ENCODE measurements at regions not wholly inside any gene's neighbourhood (a gene's known extent, or its start where the extent isn't known, plus 50 kb on each side); places are given as distances from the start of the nearest gene placed in this dataset.
"Not testable (repeated sequence)": the region's sequence is repeated elsewhere in the genome, so short reads cannot be mapped to it uniquely, and the experiment has no call there.

DNA sequence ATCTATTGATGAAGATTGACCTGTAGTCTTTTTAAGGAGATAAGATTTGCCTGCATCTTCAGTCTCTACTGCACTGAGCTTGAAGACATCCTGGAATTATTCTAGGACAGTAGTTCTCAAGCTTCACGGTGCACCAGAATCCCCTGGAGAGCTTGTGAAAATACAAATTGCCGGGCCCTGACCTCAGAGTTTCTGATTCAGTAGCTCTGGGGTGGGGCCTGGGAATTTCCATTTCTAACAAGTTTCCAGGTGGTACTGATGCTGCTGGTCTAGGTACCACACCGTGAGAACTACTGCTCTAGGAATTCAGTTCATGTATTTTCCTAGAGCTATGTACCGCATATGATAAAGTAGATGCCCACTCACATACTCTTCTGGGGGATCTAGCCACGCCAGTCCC is 246.1 kb downstream of the HS3ST3B1 start:
- Histone ChIP-seq H3K27ac (no peak overlapping the region), H3K9me3 (no peaks in the 10 kb centered on the region), H3K4me1 (no peaks in the 10 kb centered on the region), H3K4me3 (no peak overlapping the region), H3K27me3 (no peaks in the 10 kb centered on the region), H3K36me3 (no peaks in the 10 kb centered on the region)
- no peak for TF ChIP-seq CTCF (IDR thresholded peaks at IDR 0.05)
- intact Hi-C loops (cut with DNase I) = no loop called here
- ATAC-seq (no peak), FAIRE-seq (no peak), DNase-seq (no peak)
- WGBS, 2 donors = 67 to 84% methylated on average over 5 of the region's 5 CpGs

DNA sequence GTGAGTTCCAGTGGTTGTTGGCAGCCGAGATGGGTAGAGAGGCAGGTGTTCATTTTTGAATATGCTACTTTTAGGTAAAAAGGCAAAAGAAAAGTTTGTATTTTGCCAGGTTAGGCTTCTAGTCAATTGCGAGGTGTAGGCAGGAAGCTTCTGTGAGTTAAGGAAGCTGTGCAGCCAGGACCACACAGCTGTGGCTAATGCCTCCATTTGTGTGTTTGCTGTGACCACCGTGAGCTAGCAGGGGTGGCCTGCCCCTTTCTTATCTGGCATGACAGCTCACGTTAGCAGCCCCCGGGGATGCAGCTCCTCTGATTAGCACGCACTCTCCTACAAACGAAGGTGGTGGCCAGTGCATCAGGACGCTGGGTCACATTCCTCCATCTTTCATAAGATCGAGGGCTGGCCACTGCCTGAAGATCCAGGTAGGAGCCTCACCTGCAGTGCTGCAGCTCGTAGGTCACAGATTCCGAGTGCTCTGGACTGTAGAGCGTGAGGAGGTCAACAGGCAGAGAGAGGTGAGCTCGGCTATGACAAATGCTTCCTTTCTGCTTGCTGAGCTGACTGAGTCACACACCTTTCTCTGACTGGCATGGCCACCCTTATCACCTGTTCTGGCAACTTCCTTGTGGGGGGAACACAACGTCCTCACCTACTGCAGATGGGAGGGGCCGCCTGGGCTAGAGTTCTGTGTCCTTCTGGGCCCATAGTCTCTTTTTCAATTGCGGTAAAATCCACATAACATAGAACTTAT is 244.4 kb downstream of the HS3ST3B1 start:
- no peak for TF ChIP-seq CTCF (IDR thresholded peaks at IDR 0.05)
- Histone ChIP-seq H3K9me3 (no peaks in the 10 kb centered on the region), H3K27me3 (no peaks in the 10 kb centered on the region), H3K4me1 (no peaks in the 10 kb centered on the region), H3K4me3 (no peak overlapping the region), H3K27ac (no peak overlapping the region), H3K36me3 (no peaks in the 10 kb centered on the region)
- intact Hi-C loops (cut with DNase I) = no loop called here
- ATAC-seq = peak in 3 of 4 donors; percentile 47 to 55 (median 52)
- FAIRE-seq = no peak
- WGBS, 2 donors = 21 to 25% methylated on average over 16 of the region's 16 CpGs
- DNase-seq = no peak

DNA sequence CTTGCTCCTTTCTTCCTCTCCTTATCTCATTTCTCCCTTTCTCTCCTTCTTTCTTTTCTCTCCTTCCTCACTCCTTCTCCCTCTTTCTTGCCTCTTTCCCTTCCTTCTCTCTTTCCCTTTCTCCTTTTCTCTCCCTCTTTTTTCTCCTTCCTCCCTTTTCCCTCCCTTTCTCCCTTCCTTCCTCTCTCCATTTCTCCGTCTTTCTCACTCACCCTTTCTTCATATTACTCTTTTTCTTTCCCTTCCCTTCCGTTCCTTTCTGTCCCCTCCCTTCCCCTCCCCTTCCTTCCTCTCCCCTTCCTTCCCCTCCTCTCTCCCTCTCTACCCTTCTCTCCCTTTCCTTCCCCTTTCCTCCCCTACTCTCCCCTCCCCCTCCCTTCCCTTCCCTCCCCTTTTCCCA is 240.8 kb downstream of the HS3ST3B1 start:
- no peak overlapping the region for H3K4me3 ChIP-seq
- no peak for DNase-seq

DNA sequence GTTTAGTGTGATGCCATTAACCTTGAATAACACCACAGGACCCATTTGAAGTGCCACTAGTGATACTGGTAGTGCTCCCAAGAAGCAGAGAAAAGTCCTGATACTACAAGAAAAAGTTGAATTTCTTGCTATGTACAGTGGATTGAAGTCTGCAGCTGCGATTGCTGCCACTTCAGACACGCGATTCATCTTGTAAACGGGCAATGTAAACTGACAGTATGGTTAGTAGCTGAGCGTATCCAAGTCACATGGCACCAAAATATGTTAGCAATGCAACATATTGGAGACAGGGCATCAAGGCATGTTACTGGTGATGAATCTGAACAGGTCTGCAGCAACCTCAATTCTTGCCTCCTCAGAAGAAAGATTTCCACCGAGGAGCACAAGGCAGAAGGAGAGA is 238.9 kb downstream of the HS3ST3B1 start:
- H3K9me3 ChIP-seq = no peaks in the 10 kb centered on the region
- FAIRE-seq (no peak), DNase-seq (no peak)

More for the DNA sequence above, 240.8 kb downstream of the HS3ST3B1 start:
- 54 to 67% methylated on average over 2 of the region's 2 CpGs for WGBS, 2 donors
- Histone ChIP-seq H3K36me3 (no peaks in the 10 kb centered on the region), H3K27me3 (no peaks in the 10 kb centered on the region), H3K27ac (no peak overlapping the region), H3K9me3 (no peaks in the 10 kb centered on the region), H3K4me1 (no peaks in the 10 kb centered on the region)
- no peak for FAIRE-seq
- no peak for ATAC-seq
- no peak for TF ChIP-seq CTCF (IDR thresholded peaks at IDR 0.05)
- intact Hi-C loops (cut with DNase I) = no loop called here

GRCh38 chr17:14532242-14532641 is 231.4 kb downstream of the HS3ST3B1 start:
- H3K4me1 ChIP-seq; H3K27me3 ChIP-seq; H3K36me3 ChIP-seq; H3K4me3 ChIP-seq; intact Hi-C loops (cut with DNase I); H3K9me3 ChIP-seq; FAIRE-seq; H3K27ac ChIP-seq; ATAC-seq; DNase-seq: not testable (repeated sequence)
- WGBS, 2 donors = 69 to 72% methylated on average over 3 of the region's 3 CpGs

More for the DNA sequence above, 238.9 kb downstream of the HS3ST3B1 start:
- Histone ChIP-seq H3K27me3 (no peaks in the 10 kb centered on the region), H3K36me3 (no peaks in the 10 kb centered on the region), H3K4me3 (no peak overlapping the region), H3K4me1 (no peaks in the 10 kb centered on the region), H3K27ac (no peak overlapping the region)
- WGBS, 2 donors = 71 to 73% methylated on average over 6 of the region's 6 CpGs
- no peak for TF ChIP-seq CTCF (IDR thresholded peaks at IDR 0.05)
- intact Hi-C loops (cut with DNase I) = no loop called here
- ATAC-seq = no peak
